ENCODE measurements at regions not wholly inside any gene's neighbourhood (a gene's known extent, or its start where the extent isn't known, plus 50 kb on each side); places are given as distances from the start of the nearest gene placed in this dataset.
"Not testable (repeated sequence)": the region's sequence is repeated elsewhere in the genome, so short reads cannot be mapped to it uniquely, and the experiment has no call there.

- H3K36me3 ChIP-seq (ENCODE audit: low read length): no peaks in the 10 kb centered on the region
- H3K79me2 ChIP-seq (ENCODE audit: insufficient read depth, low read length): no peaks in the 10 kb centered on the region
- no peaks in the 10 kb centered on the region for H3F3A ChIP-seq (ENCODE audit: insufficient read depth)
- H3K27me3 ChIP-seq (ENCODE audit: low read length): no peaks in the 10 kb centered on the region
- no peak overlapping the region for H3K27ac ChIP-seq (ENCODE audit: low read depth, low read length)
- H3K4me2 ChIP-seq (ENCODE audit: low read depth, low read length, poor library complexity, severe bottlenecking): no peak overlapping the region
- H3K9me2 ChIP-seq (replicated peaks; ENCODE audit: insufficient read depth, low read length): no peaks in the 10 kb centered on the region
- no peak for TF ChIP-seq EZH2phosphoT487 (conservative IDR thresholded peaks at IDR 0.05; ENCODE audit: low read length)
- no peak for TF ChIP-seq CTCF (IDR thresholded peaks at IDR 0.05; ENCODE audit: insufficient read depth, low read length, poor library complexity, severe bottlenecking)
- H3K9me3 ChIP-seq (ENCODE audit: insufficient read depth, low read length): no peaks in the 10 kb centered on the region
- no peaks in the 10 kb centered on the region for H4K20me1 ChIP-seq (ENCODE audit: low read depth, low read length)
- no peak overlapping the region for H2AFZ ChIP-seq (ENCODE audit: low read depth, low read length, severe bottlenecking)
- no peak overlapping the region for H3K4me3 ChIP-seq (ENCODE audit: insufficient read depth, low read length, poor library complexity, severe bottlenecking)
- H3K9ac ChIP-seq (ENCODE audit: low read length): no peak overlapping the region
Observed at GRCh38 chr9:82490019-82490499, 501.5 kb downstream of the SPATA31D1 start.

GRCh38 chr9:82490821-82491220 lies 502.2 kb downstream of the SPATA31D1 start:
- H3K9me2 ChIP-seq (replicated peaks; ENCODE audit: insufficient read depth, low read length); H3K4me3 ChIP-seq (ENCODE audit: insufficient read depth, low read length, poor library complexity, severe bottlenecking); H3K9me3 ChIP-seq (ENCODE audit: insufficient read depth, low read length); H3K4me2 ChIP-seq (ENCODE audit: low read depth, low read length, poor library complexity, severe bottlenecking); H3K9ac ChIP-seq (ENCODE audit: low read length); H3K79me2 ChIP-seq (ENCODE audit: insufficient read depth, low read length); H4K20me1 ChIP-seq (ENCODE audit: low read depth, low read length); H2AFZ ChIP-seq (ENCODE audit: low read depth, low read length, severe bottlenecking); H3K27me3 ChIP-seq (ENCODE audit: low read length); H3K36me3 ChIP-seq (ENCODE audit: low read length); H3F3A ChIP-seq (ENCODE audit: insufficient read depth); H3K27ac ChIP-seq (ENCODE audit: low read depth, low read length): not testable (repeated sequence)

DNA sequence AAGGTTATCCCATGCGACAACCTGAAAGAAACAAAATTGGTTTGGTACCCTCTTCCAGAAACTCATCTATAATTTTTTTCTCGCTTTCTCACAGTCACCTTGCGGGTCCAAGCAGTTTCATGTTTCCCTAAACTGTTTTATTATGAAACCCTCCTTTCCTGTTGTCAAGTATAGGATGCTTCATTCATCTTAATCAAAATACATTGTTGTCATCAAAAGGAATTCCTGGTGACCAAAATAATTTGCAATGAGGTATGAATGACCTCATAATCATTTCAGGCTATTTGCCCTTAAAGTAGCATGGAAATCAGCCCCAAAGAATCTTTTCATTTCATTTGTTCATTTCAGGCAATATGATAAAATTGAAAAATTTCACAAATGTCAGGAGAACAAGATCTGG lies 503.0 kb downstream of the SPATA31D1 start:
- H3K27me3 ChIP-seq (ENCODE audit: low read length): no peaks in the 10 kb centered on the region

GRCh38 chr9:82492274-82492673 lies 503.7 kb downstream of the SPATA31D1 start:
- H3K9ac ChIP-seq (ENCODE audit: low read length): no peak overlapping the region
- H3K36me3 ChIP-seq (ENCODE audit: low read length): no peaks in the 10 kb centered on the region
- H3K9me2 ChIP-seq (replicated peaks; ENCODE audit: insufficient read depth, low read length): no peaks in the 10 kb centered on the region
- H3K4me3 ChIP-seq (ENCODE audit: insufficient read depth, low read length, poor library complexity, severe bottlenecking): no peak overlapping the region
- H3F3A ChIP-seq (ENCODE audit: insufficient read depth): no peaks in the 10 kb centered on the region
- no peaks in the 10 kb centered on the region for H4K20me1 ChIP-seq (ENCODE audit: low read depth, low read length)
- no peaks in the 10 kb centered on the region for H3K79me2 ChIP-seq (ENCODE audit: insufficient read depth, low read length)
- no peak overlapping the region for H3K27ac ChIP-seq (ENCODE audit: low read depth, low read length)
- TF ChIP-seq EZH2phosphoT487 (conservative IDR thresholded peaks at IDR 0.05; ENCODE audit: low read length) (no peak), CTCF (IDR thresholded peaks at IDR 0.05; ENCODE audit: insufficient read depth, low read length, poor library complexity, severe bottlenecking) (no peak)
- no peak overlapping the region for H2AFZ ChIP-seq (ENCODE audit: low read depth, low read length, severe bottlenecking)
- no peaks in the 10 kb centered on the region for H3K27me3 ChIP-seq (ENCODE audit: low read length)
- H3K9me3 ChIP-seq (ENCODE audit: insufficient read depth, low read length): no peaks in the 10 kb centered on the region
- no peak overlapping the region for H3K4me2 ChIP-seq (ENCODE audit: low read depth, low read length, poor library complexity, severe bottlenecking)

More for the DNA sequence above, 503.0 kb downstream of the SPATA31D1 start:
- H3K9ac ChIP-seq (ENCODE audit: low read length): no peak overlapping the region
- no peak overlapping the region for H3K4me3 ChIP-seq (ENCODE audit: insufficient read depth, low read length, poor library complexity, severe bottlenecking)
- H3K79me2 ChIP-seq (ENCODE audit: insufficient read depth, low read length): no peaks in the 10 kb centered on the region
- H3K9me2 ChIP-seq (replicated peaks; ENCODE audit: insufficient read depth, low read length): no peaks in the 10 kb centered on the region
- no peak overlapping the region for H2AFZ ChIP-seq (ENCODE audit: low read depth, low read length, severe bottlenecking)
- no peaks in the 10 kb centered on the region for H3K36me3 ChIP-seq (ENCODE audit: low read length)
- TF ChIP-seq EZH2phosphoT487 (conservative IDR thresholded peaks at IDR 0.05; ENCODE audit: low read length) (no peak), CTCF (IDR thresholded peaks at IDR 0.05; ENCODE audit: insufficient read depth, low read length, poor library complexity, severe bottlenecking) (no peak)
- H3F3A ChIP-seq (ENCODE audit: insufficient read depth): no peaks in the 10 kb centered on the region
- H3K4me2 ChIP-seq (ENCODE audit: low read depth, low read length, poor library complexity, severe bottlenecking): no peak overlapping the region
- H4K20me1 ChIP-seq (ENCODE audit: low read depth, low read length): no peaks in the 10 kb centered on the region
- H3K9me3 ChIP-seq (ENCODE audit: insufficient read depth, low read length): no peaks in the 10 kb centered on the region
- no peak overlapping the region for H3K27ac ChIP-seq (ENCODE audit: low read depth, low read length)
